GM12872 (cell line): ENCODE measurements at regions not wholly inside any gene's neighbourhood (a gene's known extent, or its start where the extent isn't known, plus 50 kb on each side); places are given as distances from the start of the nearest gene placed in this dataset.

ENCODE experiments used
- TF ChIP-seq, protein P1 (sequence below): IDR thresholded peaks from 3 replicates; pipeline ENCODE4 v1.5.1; 2011; ENCODE audit warnings: low read depth, mild to moderate bottlenecking, low read length, moderate library complexity; ENCODE audit not compliant: insufficient read depth

DNA sequence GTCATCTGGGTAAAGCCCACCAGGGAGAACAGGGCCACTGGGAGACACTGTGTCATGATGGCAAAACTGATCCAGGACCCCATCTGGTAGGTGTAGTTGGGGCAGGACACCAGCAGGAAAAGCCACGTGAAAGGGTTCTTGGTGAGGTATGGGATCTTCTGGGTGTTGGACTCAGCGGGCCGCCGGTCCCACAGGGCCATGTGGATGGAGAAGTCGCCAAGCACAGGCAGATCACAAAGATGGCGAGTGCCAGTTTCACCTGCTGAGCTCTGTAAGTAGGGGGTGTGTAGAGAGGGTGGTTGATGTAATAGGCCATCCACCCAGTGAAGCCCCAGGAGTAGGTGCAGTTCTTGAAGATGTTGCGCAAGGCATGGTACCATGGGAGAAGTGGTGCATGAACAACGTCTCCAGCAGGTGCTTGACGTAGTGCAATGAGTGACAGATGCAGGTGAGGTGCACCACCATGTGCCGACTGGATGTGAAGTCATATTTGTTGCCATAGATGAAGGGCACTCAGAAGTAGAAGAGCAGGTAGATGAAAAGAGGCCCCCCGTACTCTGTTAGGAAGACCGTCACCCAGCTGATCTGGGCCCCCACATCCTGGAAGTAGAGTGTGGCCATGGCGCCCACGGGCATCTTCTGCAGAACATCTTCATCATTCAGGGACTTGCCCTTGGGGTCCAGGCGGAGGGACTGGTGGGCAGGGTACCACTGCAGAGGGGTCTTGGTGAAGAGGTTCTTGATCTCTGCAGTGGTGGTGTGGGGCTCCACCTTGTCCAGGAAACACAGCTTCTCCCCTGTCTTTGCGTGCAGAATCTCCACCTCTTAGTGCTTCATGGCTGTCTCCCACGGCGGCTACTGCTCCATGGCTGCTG, 249.3 kb downstream of the ANKRD50 start:
- TF ChIP-seq, protein P1, sequence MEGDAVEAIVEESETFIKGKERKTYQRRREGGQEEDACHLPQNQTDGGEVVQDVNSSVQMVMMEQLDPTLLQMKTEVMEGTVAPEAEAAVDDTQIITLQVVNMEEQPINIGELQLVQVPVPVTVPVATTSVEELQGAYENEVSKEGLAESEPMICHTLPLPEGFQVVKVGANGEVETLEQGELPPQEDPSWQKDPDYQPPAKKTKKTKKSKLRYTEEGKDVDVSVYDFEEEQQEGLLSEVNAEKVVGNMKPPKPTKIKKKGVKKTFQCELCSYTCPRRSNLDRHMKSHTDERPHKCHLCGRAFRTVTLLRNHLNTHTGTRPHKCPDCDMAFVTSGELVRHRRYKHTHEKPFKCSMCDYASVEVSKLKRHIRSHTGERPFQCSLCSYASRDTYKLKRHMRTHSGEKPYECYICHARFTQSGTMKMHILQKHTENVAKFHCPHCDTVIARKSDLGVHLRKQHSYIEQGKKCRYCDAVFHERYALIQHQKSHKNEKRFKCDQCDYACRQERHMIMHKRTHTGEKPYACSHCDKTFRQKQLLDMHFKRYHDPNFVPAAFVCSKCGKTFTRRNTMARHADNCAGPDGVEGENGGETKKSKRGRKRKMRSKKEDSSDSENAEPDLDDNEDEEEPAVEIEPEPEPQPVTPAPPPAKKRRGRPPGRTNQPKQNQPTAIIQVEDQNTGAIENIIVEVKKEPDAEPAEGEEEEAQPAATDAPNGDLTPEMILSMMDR = no peak

DNA sequence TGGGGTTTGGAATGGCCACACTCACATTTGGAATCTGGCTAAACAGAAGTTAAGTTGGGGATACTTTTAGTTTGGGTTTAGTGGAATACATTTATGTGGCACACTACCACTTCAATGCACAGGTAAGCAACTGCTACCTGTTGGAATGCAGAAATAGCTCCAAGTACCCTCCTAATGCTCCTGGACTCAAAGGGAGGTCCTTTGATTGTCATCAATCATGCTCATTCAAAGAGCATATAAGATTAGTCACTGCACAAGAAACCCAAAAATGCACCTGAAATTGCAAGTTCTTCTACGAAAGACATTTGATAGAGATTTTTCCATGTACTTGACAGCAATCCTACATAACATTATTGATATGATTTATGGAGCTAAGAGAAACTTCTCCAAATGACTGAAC, 247.7 kb downstream of the ANKRD50 start:
- TF ChIP-seq, protein P1 = no peak

DNA sequence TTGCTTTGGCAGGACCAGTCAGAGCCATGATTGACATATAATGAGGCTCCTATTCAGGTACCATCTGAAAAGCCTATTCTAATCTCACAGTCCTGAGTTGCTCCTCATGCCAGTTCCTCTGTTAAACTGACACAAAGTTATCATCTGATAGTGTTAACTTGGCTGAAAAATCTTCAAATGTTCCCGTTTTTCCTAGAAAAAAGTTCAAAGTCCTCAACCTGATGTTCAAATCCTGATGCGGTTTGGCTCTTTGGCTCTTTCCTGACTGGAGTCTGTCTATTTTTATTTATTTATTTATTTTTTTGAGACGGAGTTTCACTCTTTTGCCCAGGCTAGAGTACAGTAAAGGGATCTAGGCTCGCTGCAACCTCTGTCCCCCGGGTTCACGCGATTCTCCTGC, 244.2 kb downstream of the ANKRD50 start:
- TF ChIP-seq, protein P1 = no peak

DNA sequence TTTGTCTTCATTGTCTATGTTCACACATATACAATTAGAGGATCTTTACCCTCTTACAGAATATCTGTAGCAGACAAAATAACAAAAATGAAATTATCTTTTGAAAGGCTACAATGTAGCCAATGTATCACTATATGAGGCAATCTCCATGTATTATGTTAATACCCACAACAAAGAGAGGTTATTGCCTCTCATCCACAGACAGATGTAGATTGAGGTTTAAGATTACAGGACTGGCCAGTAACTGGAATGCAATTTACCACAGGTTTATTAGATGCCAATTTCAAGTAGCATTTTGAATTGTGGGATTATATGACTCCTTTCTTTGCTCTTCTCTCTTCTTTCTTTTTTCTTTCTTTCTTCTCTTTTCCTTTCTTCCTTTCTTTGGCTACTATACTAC, 242.6 kb downstream of the ANKRD50 start:
- TF ChIP-seq, protein P1 = no peak

DNA sequence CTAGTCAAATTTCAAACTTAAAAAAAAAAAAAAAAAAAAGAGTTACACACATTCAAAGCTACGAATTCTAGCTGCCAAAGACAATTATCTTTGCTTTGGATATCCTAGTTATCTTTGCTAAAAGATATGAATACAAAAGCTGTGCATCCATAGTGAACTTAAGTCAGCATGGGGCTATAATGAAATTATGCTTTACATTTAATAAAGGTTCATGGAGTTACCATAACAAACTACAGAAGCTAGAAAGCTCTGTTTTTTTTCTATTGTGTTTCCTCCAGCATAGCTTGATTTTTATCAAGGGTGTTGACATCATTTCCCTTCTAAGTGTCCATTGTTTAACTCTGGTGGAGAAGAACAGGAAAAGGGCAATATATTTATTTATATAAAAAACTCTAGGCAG, 234.1 kb downstream of the ANKRD50 start:
- TF ChIP-seq, protein P1 = no peak

DNA sequence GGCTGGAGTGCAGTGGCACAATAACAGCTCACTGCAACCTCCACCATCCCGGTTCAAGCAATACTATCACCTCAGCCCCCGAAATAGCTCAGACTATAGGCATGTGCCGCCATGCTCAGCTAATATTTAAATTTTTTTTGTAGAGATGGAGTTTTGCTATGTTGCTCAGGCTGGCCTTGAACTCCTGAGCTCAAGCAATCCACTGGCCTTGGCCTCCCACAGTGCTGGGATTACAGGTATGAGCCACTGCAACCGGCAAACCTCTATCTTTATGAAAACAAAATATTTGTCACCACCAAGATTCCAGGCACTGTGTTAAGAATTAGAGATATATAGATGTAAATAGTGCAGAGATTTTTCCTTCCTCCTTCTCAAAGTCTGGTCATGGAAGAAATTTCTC, 232.5 kb downstream of the ANKRD50 start:
- TF ChIP-seq, protein P1 = no peak

DNA sequence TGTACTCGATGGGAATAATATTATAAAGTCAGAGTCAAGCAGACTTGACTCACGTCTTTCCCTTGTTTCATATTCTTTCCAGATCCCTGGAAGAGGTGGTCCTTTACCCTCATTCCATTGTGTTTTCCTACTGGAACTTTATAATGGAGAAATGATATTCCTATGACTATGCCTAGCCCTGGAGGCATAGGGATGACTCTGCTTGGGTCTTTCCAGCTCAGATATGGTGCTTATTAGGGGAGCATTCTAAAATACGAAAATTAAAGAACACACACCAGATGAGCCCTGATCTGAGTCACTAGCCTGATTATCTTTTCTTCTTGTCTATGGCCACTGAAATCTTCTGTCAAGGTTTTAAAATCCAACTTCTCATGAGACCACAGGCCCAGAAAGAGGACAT, 231.4 kb downstream of the ANKRD50 start:
- TF ChIP-seq, protein P1 = no peak
